Esophagus muscularis mucosa (tissue), 4 donors: ENCODE measurements at regions not wholly inside any gene's neighbourhood (a gene's known extent, or its start where the extent isn't known, plus 50 kb on each side); places are given as distances from the start of the nearest gene placed in this dataset.
"Not testable (repeated sequence)": the region's sequence is repeated elsewhere in the genome, so short reads cannot be mapped to it uniquely, and the experiment has no call there.

Source experiments
- DNase-seq: peaks from one replicate; pipeline ENCODE4 v3.0.0-alpha.2; 2017; ENCODE audit errors: extremely low spot score
- H3K27ac ChIP-seq, 4 donors: fragments of 200-600 bp; sonication (generic); replicated peaks in 1 of 4; 1 replicate in 3 of 4; 2 replicates in 1 of 4; pipeline ENCODE4 v1.5.1; 2016 to 2019; ENCODE audit warnings: mild to moderate bottlenecking in 1 of 4
- H3K27me3 ChIP-seq, 4 donors: fragments of 200-600 bp; sonication (generic); one replicate each; pipeline versions ENCODE4 v1.5.1 to v1.6.0; 2016 to 2019
- H3K36me3 ChIP-seq, 4 donors: fragments of 200-600 bp; sonication (generic); one replicate each; pipeline ENCODE4 v1.5.1; 2016 to 2019
- H3K4me1 ChIP-seq, 4 donors: fragments of 200-600 bp; sonication (generic); one replicate each; pipeline ENCODE4 v1.5.1; 2016 to 2019
- H3K4me3 ChIP-seq, 4 donors: fragments of 200-600 bp; sonication (generic); 1 replicate in 2 of 4; 2 replicates in 2 of 4; pipeline ENCODE4 v1.5.1; 2016 to 2019; ENCODE audit warnings: mild to moderate bottlenecking in 4 of 4, moderate library complexity in 1 of 4
- H3K9me3 ChIP-seq, 4 donors: fragments of 200-600 bp; sonication (generic); 1 replicate in 3 of 4; 2 replicates in 1 of 4; pipeline ENCODE4 v1.5.1; 2016 to 2019
- EP300 ChIP-seq: sonication (generic); formaldehyde crosslinking; IDR thresholded peaks from one replicate; pipeline ENCODE4 v1.6.1; 2017; ENCODE audit warnings: antibody characterized with exemption
- POLR2A ChIP-seq: fragments of 450-650 bp; IDR thresholded peaks from one replicate; pipeline ENCODE4 v1.6.1; 2017; ENCODE audit warnings: antibody characterized with exemption, moderate library complexity, mild to moderate bottlenecking, low read depth
- POLR2AphosphoS5 ChIP-seq, 2 donors: sonication (generic); formaldehyde crosslinking; IDR thresholded peaks; one replicate each; pipeline ENCODE4 v1.6.1; 2017; ENCODE audit warnings: antibody characterized with exemption in 2 of 2
- WGBS: methylation state at CpG from one replicate; pipeline ENCODE4 v1.1.5; 2018; 5-methylcytosine and 5-hydroxymethylcytosine counted together
- intact Hi-C: fragments of 100-400 bp; cut with DNase I; formaldehyde crosslinking; loops from one replicate; pipeline ENCODE4 v1.15.1; 2023
- TF ChIP-seq, protein P1 (sequence below), 3 experiments: fragments of 200-600 bp in 2 of 3; fragments of 450-650 bp in 1 of 3; sonication (generic) in 2 of 3; IDR thresholded peaks; one replicate each; pipeline ENCODE4 v1.5.1; 2017 to 2019; ENCODE audit warnings: antibody characterized with exemption in 3 of 3, mild to moderate bottlenecking in 2 of 3, moderate library complexity in 1 of 3

DNA sequence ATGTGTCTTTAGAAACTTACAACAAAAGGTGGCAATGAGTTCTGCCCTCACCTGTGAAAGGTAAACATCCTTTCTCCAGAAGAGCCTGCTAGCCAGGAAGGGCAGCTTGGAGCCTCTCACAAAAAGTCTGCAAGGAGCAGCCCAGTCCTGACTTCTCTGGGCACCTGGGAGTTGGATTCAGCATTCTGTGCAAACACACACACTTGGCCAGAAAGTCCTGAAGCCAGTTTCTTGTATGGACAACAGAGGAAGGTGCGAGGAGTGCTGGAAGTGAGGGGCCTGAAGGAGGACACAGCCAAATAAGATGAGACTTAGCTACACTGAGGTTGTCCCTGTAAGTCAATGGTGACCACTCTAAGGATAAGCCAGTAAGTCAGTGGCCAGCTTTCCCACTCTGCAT, 52.4 kb upstream of the SLC1A4 start:
- TF ChIP-seq POLR2A, result no peak
- no peak for TF ChIP-seq POLR2AphosphoS5 (IDR thresholded peaks at IDR 0.05)
- no peak for TF ChIP-seq EP300
- TF ChIP-seq, protein P1, sequence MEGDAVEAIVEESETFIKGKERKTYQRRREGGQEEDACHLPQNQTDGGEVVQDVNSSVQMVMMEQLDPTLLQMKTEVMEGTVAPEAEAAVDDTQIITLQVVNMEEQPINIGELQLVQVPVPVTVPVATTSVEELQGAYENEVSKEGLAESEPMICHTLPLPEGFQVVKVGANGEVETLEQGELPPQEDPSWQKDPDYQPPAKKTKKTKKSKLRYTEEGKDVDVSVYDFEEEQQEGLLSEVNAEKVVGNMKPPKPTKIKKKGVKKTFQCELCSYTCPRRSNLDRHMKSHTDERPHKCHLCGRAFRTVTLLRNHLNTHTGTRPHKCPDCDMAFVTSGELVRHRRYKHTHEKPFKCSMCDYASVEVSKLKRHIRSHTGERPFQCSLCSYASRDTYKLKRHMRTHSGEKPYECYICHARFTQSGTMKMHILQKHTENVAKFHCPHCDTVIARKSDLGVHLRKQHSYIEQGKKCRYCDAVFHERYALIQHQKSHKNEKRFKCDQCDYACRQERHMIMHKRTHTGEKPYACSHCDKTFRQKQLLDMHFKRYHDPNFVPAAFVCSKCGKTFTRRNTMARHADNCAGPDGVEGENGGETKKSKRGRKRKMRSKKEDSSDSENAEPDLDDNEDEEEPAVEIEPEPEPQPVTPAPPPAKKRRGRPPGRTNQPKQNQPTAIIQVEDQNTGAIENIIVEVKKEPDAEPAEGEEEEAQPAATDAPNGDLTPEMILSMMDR (IDR thresholded peaks at IDR 0.05), result no peak

DNA sequence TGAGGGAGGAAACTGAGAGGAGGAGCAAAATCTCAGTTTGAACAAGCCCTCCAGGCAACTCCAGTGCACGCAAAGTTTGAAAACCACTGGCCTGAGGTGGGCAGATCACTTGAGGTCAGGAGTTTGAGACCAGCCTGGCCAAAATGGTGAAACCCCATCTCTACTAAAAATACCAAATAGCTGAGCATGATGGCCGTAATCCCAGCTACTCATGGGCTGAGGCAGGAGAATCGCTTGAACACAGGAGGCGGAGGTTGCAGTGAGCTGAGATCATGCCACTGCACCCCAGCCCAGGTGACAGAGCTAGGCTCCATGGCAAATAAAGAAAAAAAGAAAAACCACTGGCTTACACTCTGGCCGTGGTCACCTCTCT, 51.9 kb upstream of the SLC1A4 start:
- WGBS, result 91% methylated on average over 4 of the region's 5 CpGs
- H3K4me1 ChIP-seq, H3K27ac ChIP-seq, H3K36me3 ChIP-seq, H3K9me3 ChIP-seq, H3K27me3 ChIP-seq, intact Hi-C loops, DNase-seq, H3K4me3 ChIP-seq: not testable (repeated sequence)

More for the DNA sequence above, 52.4 kb upstream of the SLC1A4 start:
- WGBS, result 100% methylated on average over 1 of the region's 1 CpG
- H3K36me3 ChIP-seq, result no peaks in the 10 kb centered on the region
- H3K27me3 ChIP-seq, result no peaks in the 10 kb centered on the region
- no peak overlapping the region for H3K4me3 ChIP-seq
- no peaks in the 10 kb centered on the region for H3K4me1 ChIP-seq
- no peak overlapping the region for H3K27ac ChIP-seq
- intact Hi-C loops, result no loop called here
- DNase-seq, result no peak
- H3K9me3 ChIP-seq, result no peaks in the 10 kb centered on the region

DNA sequence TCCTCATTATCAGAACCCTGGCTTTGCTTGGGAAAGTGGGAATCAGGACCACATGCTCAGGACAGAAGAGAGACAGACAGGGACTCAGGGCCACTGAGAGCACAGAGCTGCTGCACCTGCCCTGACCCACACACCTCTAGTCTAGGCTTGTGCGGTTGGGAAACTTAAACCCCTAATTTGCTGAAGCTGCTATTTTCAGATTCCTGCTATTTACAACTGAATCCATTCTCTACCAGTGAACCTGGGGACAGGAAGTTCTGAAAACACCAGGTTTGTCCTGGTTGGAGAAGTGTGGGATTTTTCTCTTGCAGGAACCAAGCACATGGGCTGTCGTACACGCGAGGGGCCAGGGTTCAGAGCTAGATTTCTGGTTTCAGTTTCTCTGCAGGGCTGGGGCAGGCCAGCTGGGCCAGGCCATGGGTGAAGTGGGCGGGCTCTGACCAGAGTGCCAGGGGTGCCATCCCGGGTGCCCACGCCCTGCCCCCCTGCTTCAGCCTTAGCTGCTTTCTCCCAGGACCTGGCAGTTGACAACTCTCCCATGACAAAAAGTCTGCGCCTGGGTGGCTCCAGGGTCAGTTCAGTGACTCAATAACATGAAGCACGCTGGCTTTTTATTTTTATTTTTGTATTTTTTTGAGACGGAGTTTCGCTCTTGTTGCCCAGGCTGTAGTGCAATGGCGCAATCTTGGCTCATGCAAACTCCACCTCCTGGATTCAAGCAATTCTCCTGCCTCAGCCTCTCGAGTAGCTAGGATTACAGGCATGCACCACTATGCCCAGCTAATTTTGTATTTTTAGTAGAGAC, 51.3 kb upstream of the SLC1A4 start:
- TF ChIP-seq POLR2A, result no peak
- TF ChIP-seq, protein P1 (IDR thresholded peaks at IDR 0.05), result no peak
- TF ChIP-seq EP300, result no peak
- Histone ChIP-seq H3K4me1 (no peaks in the 10 kb centered on the region), H3K27me3 (no peaks in the 10 kb centered on the region), H3K9me3 (no peaks in the 10 kb centered on the region), H3K4me3 (no peak overlapping the region), H3K27ac (no peak overlapping the region), H3K36me3 (no peaks in the 10 kb centered on the region)
- intact Hi-C loops, result no loop called here
- 82% methylated on average over 13 of the region's 13 CpGs for WGBS
- no peak for DNase-seq

DNA sequence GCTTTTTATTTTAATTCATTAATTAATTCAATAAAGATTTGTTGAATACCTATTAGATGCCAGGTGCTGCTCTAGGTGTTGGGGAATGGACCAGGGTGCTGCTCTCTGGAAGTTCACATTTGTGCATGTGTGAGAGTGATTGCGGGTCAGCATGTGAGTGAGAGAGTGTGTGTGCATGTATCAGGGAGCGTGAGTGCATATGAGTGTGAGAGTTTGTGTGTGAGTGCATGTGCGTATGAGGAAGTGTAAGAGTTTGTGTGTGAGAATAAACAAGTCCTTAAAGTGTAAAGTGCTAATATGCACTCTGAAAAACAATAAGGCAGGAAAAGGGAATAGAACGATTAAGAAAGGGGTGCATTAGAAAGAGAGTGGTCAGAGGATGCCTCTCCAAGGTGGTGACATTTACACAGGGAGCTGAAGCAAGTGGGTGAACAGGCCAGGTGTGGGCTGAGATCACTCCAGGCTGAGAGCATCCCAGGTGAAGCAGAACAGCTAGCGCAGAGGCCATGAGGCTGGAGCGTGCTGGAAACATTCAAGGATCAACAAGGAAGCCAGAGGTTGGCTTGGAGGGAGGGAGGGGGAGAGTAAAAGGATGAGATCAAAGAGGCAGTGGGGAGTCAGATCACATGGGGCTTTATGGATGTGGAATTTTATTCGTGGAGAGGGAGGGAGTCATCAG, 50.5 kb upstream of the SLC1A4 start:
- peaks cover 0 to 6% (median 0%) of the 10 kb centered on the region in 4 donors for H3K4me1 ChIP-seq
- no peaks in the 10 kb centered on the region for H3K36me3 ChIP-seq
- H3K9me3 ChIP-seq, result no peaks in the 10 kb centered on the region
- H3K27me3 ChIP-seq, result no peaks in the 10 kb centered on the region
- no peak for TF ChIP-seq POLR2A
- no peak for TF ChIP-seq POLR2AphosphoS5 (IDR thresholded peaks at IDR 0.05)
- TF ChIP-seq EP300, result no peak
- TF ChIP-seq, protein P1 (IDR thresholded peaks at IDR 0.05), result no peak
- WGBS, result 69% methylated on average over 7 of the region's 7 CpGs
- intact Hi-C loops, result no loop called here
- H3K4me3 ChIP-seq, result no peak overlapping the region
- H3K27ac ChIP-seq, result no peak overlapping the region
- DNase-seq, result no peak

DNA sequence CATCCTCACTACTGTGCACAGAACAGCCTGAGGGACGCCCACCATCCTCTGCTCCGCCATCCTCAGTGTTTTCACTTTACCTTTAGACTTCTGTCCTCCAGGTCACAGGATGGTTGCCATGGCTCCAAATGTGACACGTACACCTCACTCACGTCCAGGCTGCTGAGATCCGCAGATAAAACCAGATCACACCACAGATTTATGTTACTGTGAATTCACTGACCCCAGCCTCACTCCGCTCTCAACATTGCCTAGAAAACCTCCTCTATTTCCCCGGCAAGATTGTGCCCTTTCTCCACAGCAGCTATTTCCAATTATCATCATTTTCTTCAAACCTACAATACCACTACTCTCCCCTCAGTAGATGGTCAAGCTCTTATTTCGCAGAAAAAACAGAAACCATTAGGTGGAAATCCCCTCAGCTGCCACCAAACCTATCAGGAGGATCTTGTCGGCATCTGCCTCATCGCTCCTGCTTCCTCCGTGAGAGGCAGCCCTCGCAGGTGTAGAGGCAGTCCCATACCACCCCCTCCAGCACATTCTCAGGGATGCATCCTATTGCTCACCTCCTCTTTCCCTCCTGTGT, 49.8 kb upstream of the SLC1A4 start:
- WGBS, result 75% methylated on average over 12 of the region's 12 CpGs
- intact Hi-C loops, result no loop called here
- DNase-seq, result no peak
- TF ChIP-seq, protein P1 (IDR thresholded peaks at IDR 0.05), result no peak
- no peak for TF ChIP-seq EP300
- Histone ChIP-seq H3K4me1 (peaks cover 0 to 13% (median 2%) of the 10 kb centered on the region in 4 donors), H3K9me3 (no peaks in the 10 kb centered on the region), H3K4me3 (no peak overlapping the region), H3K36me3 (no peaks in the 10 kb centered on the region), H3K27me3 (no peaks in the 10 kb centered on the region), H3K27ac (no peak overlapping the region)
